ENCODE measurements at regions not wholly inside any gene's neighbourhood (a gene's known extent, or its start where the extent isn't known, plus 50 kb on each side); places are given as distances from the start of the nearest gene placed in this dataset.

GRCh38 chr3:23073724-23074305, 129.3 kb upstream of the UBE2E2 start:
- TF ChIP-seq NR2C2 (CRISPR knock-in tag; IDR thresholded peaks at IDR 0.05) (no peak), NR2C2 (tag; IDR thresholded peaks at IDR 0.05) (no peak), TCF15 (CRISPR knock-in tag; IDR thresholded peaks at IDR 0.05) (no peak)
